NT2/D1 (cell line): ENCODE measurements at regions not wholly inside any gene's neighbourhood (a gene's known extent, or its start where the extent isn't known, plus 50 kb on each side); places are given as distances from the start of the nearest gene placed in this dataset.
"Not testable (repeated sequence)": the region's sequence is repeated elsewhere in the genome, so short reads cannot be mapped to it uniquely, and the experiment has no call there.

Experiments
- DNase-seq: peaks from one replicate; pipeline ENCODE4 v3.0.0-alpha.2; 2011; ENCODE audit warnings: low read depth, low spot score
- H3K27me3 ChIP-seq: 2 replicates; pipeline ENCODE4 v1.6.0; 2011; ENCODE audit warnings: mild to moderate bottlenecking; ENCODE audit not compliant: insufficient read length, insufficient read depth
- H3K36me3 ChIP-seq: 2 replicates; pipeline ENCODE4 v1.6.1; 2011; ENCODE audit warnings: mild to moderate bottlenecking, low read length, mixed read lengths; ENCODE audit not compliant: insufficient read depth, insufficient read length
- H3K4me1 ChIP-seq: 2 replicates; pipeline ENCODE4 v1.5.1; 2011; ENCODE audit not compliant: insufficient read depth, insufficient read length
- H3K4me3 ChIP-seq: 2 replicates; pipeline ENCODE4 v1.5.1; 2011; ENCODE audit warnings: low read depth; ENCODE audit not compliant: insufficient read length
- H3K9ac ChIP-seq: 2 replicates; pipeline ENCODE4 v1.6.0; 2011; ENCODE audit warnings: low read depth; ENCODE audit not compliant: insufficient read length
- H3K9me3 ChIP-seq: 2 replicates; pipeline ENCODE4 v1.5.1; 2011; ENCODE audit warnings: mild to moderate bottlenecking, low read length; ENCODE audit not compliant: insufficient read depth
- SUZ12 ChIP-seq: IDR thresholded peaks from 2 replicates; pipeline ENCODE4 v1.6.1; 2011; ENCODE audit not compliant: insufficient read length, insufficient read depth; ENCODE audit errors: extremely low read depth
- YY1 ChIP-seq: IDR thresholded peaks from 2 replicates; pipeline ENCODE4 v1.6.1; 2011; ENCODE audit not compliant: insufficient read length, insufficient read depth
- ZNF274 ChIP-seq: IDR thresholded peaks from 2 replicates; pipeline ENCODE4 v1.6.1; 2011; ENCODE audit warnings: mild to moderate bottlenecking, low read depth, low read length

- H3K36me3 ChIP-seq = no peaks in the 10 kb centered on the region
- DNase-seq = no peak
- TF ChIP-seq SUZ12 (no peak), ZNF274 (no peak), YY1 (no peak)
- H3K27me3 ChIP-seq = no peaks in the 10 kb centered on the region
- H3K9ac ChIP-seq = no peak overlapping the region
- H3K4me3 ChIP-seq = no peak overlapping the region
- H3K9me3 ChIP-seq = no peaks in the 10 kb centered on the region
- no peaks in the 10 kb centered on the region for H3K4me1 ChIP-seq
Measured at GRCh38 chr5:135172718-135173117, 138.7 kb upstream of the PITX1 start.

- Histone ChIP-seq H3K4me1 (no peaks in the 10 kb centered on the region), H3K9ac (no peak overlapping the region), H3K36me3 (no peaks in the 10 kb centered on the region), H3K27me3 (no peaks in the 10 kb centered on the region), H3K9me3 (no peaks in the 10 kb centered on the region), H3K4me3 (no peak overlapping the region)
- no peak for TF ChIP-seq SUZ12
- no peak for DNase-seq
Measured at GRCh38 chr5:135171336-135171735, 137.3 kb upstream of the PITX1 start.

GRCh38 chr5:135170500-135170899 is 136.5 kb upstream of the PITX1 start:
- Histone ChIP-seq H3K9ac (no peak overlapping the region), H3K27me3 (no peaks in the 10 kb centered on the region), H3K9me3 (no peaks in the 10 kb centered on the region), H3K36me3 (no peaks in the 10 kb centered on the region), H3K4me1 (no peaks in the 10 kb centered on the region), H3K4me3 (no peak overlapping the region)
- DNase-seq = no peak
- TF ChIP-seq ZNF274 (no peak), SUZ12 (no peak), YY1 (no peak)

- H3K27me3 ChIP-seq = no peaks in the 10 kb centered on the region
- no peak overlapping the region for H3K9ac ChIP-seq
Measured at GRCh38 chr5:135169753-135170152, 135.7 kb upstream of the PITX1 start.

GRCh38 chr5:135167634-135168033 is 133.6 kb upstream of the PITX1 start:
- TF ChIP-seq YY1 = no peak
- no peak for TF ChIP-seq SUZ12
- TF ChIP-seq ZNF274 = no peak
- no peak overlapping the region for H3K9ac ChIP-seq
- H3K27me3 ChIP-seq = no peaks in the 10 kb centered on the region
- no peak for DNase-seq
- H3K36me3 ChIP-seq = no peaks in the 10 kb centered on the region
- H3K4me3 ChIP-seq = no peak overlapping the region
- H3K9me3 ChIP-seq = no peaks in the 10 kb centered on the region
- no peaks in the 10 kb centered on the region for H3K4me1 ChIP-seq

More at GRCh38 chr5:135169753-135170152, 135.7 kb upstream of the PITX1 start:
- no peak for TF ChIP-seq ZNF274
- no peak for TF ChIP-seq YY1
- TF ChIP-seq SUZ12 = no peak
- no peaks in the 10 kb centered on the region for H3K36me3 ChIP-seq
- no peaks in the 10 kb centered on the region for H3K4me1 ChIP-seq
- DNase-seq = no peak
- H3K9me3 ChIP-seq = no peaks in the 10 kb centered on the region
- H3K4me3 ChIP-seq = no peak overlapping the region

- DNase-seq, H3K9me3 ChIP-seq, H3K36me3 ChIP-seq, H3K9ac ChIP-seq, H3K27me3 ChIP-seq, H3K4me1 ChIP-seq, H3K4me3 ChIP-seq: not testable (repeated sequence)
Measured at GRCh38 chr5:135164873-135165614, 131.0 kb upstream of the PITX1 start.

GRCh38 chr5:135163964-135164363 is 129.9 kb upstream of the PITX1 start:
- Histone ChIP-seq H3K9me3 (no peaks in the 10 kb centered on the region), H3K4me1 (no peaks in the 10 kb centered on the region), H3K9ac (no peak overlapping the region), H3K27me3 (no peaks in the 10 kb centered on the region), H3K36me3 (no peaks in the 10 kb centered on the region), H3K4me3 (no peak overlapping the region)
- TF ChIP-seq SUZ12 = no peak
- no peak for TF ChIP-seq ZNF274
- TF ChIP-seq YY1 = no peak
- DNase-seq = no peak

GRCh38 chr5:135163391-135163790 is 129.4 kb upstream of the PITX1 start:
- no peaks in the 10 kb centered on the region for H3K4me1 ChIP-seq
- no peaks in the 10 kb centered on the region for H3K27me3 ChIP-seq
- no peaks in the 10 kb centered on the region for H3K36me3 ChIP-seq
- H3K4me3 ChIP-seq = no peak overlapping the region
- TF ChIP-seq SUZ12 (no peak), YY1 (no peak), ZNF274 (no peak)
- no peaks in the 10 kb centered on the region for H3K9me3 ChIP-seq
- no peak overlapping the region for H3K9ac ChIP-seq
- DNase-seq = no peak
